H1 (cell line): ENCODE measurements at regions not wholly inside any gene's neighbourhood (a gene's known extent, or its start where the extent isn't known, plus 50 kb on each side); places are given as distances from the start of the nearest gene placed in this dataset.

Source experiments
- CTCF ChIA-PET: fragments of 300-600 bp; sonication (Branson Sonifier 250); formaldehyde crosslinking; loops from one replicate; lab custom pipeline; 2021; ENCODE audit not compliant: partially characterized antibody; lab: Charles Lee
- POLR2A ChIA-PET: fragments of 300-600 bp; sonication (Branson Sonifier 250); formaldehyde crosslinking; loops from one replicate; lab custom pipeline; 2021; ENCODE audit warnings: inconsistent platforms; ENCODE audit not compliant: partially characterized antibody; lab: Charles Lee
- DNase-seq, 2 experiments: peaks; one replicate each; pipeline versions ENCODE4 v3.0.0 to v3.0.0-alpha.2; 2010 to 2022; ENCODE audit warnings: low spot score in 2 of 2, low read depth in 1 of 2, mixed read lengths in 1 of 2
- FAIRE-seq: peaks from 2 replicates; lab custom pipeline; 2011; peaks lifted over from hg19 to GRCh38; lab: Jason Lieb, UNC
- H2AFZ ChIP-seq: 2 replicates; pipeline ENCODE4 v1.8.1; 2012; ENCODE audit warnings: low read length, inconsistent platforms
- H2AK5ac ChIP-seq: 2 replicates; pipeline ENCODE4 v1.6.1; 2013; ENCODE audit warnings: low read depth, low read length
- H2BK120ac ChIP-seq: replicated peaks from 2 replicates; pipeline ENCODE3; 2013; ENCODE audit warnings: low read depth, low read length, inconsistent platforms
- H2BK12ac ChIP-seq: 2 replicates; pipeline ENCODE4 v1.6.1; 2013; ENCODE audit warnings: low read depth, low read length
- H2BK15ac ChIP-seq: 2 replicates; pipeline ENCODE4 v1.6.1; 2013; ENCODE audit warnings: low read length
- H2BK20ac ChIP-seq: 2 replicates; pipeline ENCODE4 v1.6.1; 2013; ENCODE audit warnings: low read length
- H2BK5ac ChIP-seq: 2 replicates; pipeline ENCODE4 v1.6.1; 2013; ENCODE audit warnings: low read depth, low read length
- H3K14ac ChIP-seq: 2 replicates; pipeline ENCODE4 v1.6.1; 2013; ENCODE audit warnings: inconsistent platforms; ENCODE audit not compliant: insufficient read length
- H3K18ac ChIP-seq: 2 replicates; pipeline ENCODE4 v1.6.1; 2013; ENCODE audit warnings: low read length; ENCODE audit errors: extremely low read depth
- H3K23ac ChIP-seq: 2 replicates; pipeline ENCODE4 v1.6.1; 2013; ENCODE audit warnings: inconsistent platforms; ENCODE audit not compliant: insufficient read length
- H3K23me2 ChIP-seq: 2 replicates; pipeline ENCODE4 v1.6.1; 2013; ENCODE audit warnings: low read depth, low read length
- H3K27ac ChIP-seq: 2 replicates; pipeline ENCODE4 v1.6.1; 2011; ENCODE audit warnings: low read depth, low read length, inconsistent platforms
- H3K27me3 ChIP-seq, 4 experiments: replicated peaks in 1 of 4; 1 replicate in 1 of 4; 2 replicates in 3 of 4; pipeline versions ENCODE4 v1.6.1 to v1.8.1; 2011 to 2013; ENCODE audit warnings: low read length in 3 of 4, mild to moderate bottlenecking in 3 of 4, inconsistent platforms in 2 of 4, mixed read lengths in 2 of 4, moderate library complexity in 1 of 4; ENCODE audit not compliant: control insufficient read depth in 3 of 4, insufficient read depth in 3 of 4; ENCODE audit errors: extremely low read depth in 1 of 4
- H3K36me3 ChIP-seq, 4 experiments: 2 replicates each; pipeline versions ENCODE4 v1.6.1 to v1.8.1; 2011 to 2013; ENCODE audit warnings: mild to moderate bottlenecking in 4 of 4, low read length in 3 of 4, moderate library complexity in 2 of 4, control low read depth in 1 of 4, inconsistent platforms in 1 of 4; ENCODE audit not compliant: insufficient read depth in 4 of 4, control insufficient read depth in 2 of 4
- H3K4ac ChIP-seq: replicated peaks from 2 replicates; pipeline ENCODE3; 2013; ENCODE audit warnings: low read length, low read depth, mixed read lengths, inconsistent platforms; ENCODE audit not compliant: insufficient read length
- H3K4me1 ChIP-seq, 4 experiments: replicated peaks in 1 of 4; 1 replicate in 1 of 4; 2 replicates in 3 of 4; pipeline versions ENCODE4 v1.6.1 to v1.8.1; 2011 to 2013; ENCODE audit warnings: low read length in 3 of 4, inconsistent platforms in 2 of 4, mixed read lengths in 1 of 4; ENCODE audit not compliant: insufficient read depth in 4 of 4, control insufficient read depth in 3 of 4
- H3K4me2 ChIP-seq, 2 experiments: 2 replicates each; pipeline versions ENCODE4 v1.6.1 to v1.8.1; 2011 to 2013; ENCODE audit warnings: low read depth in 2 of 2, low read length in 2 of 2, control low read depth in 1 of 2, inconsistent platforms in 1 of 2, mild to moderate bottlenecking in 1 of 2; ENCODE audit not compliant: insufficient read depth in 1 of 2
- H3K4me3 ChIP-seq, 4 experiments: fragments of 200-600, 300-600 bp in 1 of 4; sonication (generic), shearing (Covaris generic), sonication (Bioruptor Twin) in 1 of 4; 2 replicates each; pipeline versions ENCODE4 v1.5.1 to v1.8.1; 2011 to 2016; ENCODE audit warnings: low read length in 4 of 4, low read depth in 3 of 4, control low read depth in 2 of 4, inconsistent platforms in 2 of 4, mild to moderate bottlenecking in 2 of 4, mixed read lengths in 1 of 4, moderate library complexity in 1 of 4; ENCODE audit not compliant: insufficient read depth in 2 of 4; ENCODE audit errors: extremely low read depth in 1 of 4
- H3K56ac ChIP-seq: replicated peaks from 2 replicates; pipeline ENCODE3; 2013; ENCODE audit warnings: low read depth, mild to moderate bottlenecking, mixed read lengths, low read length, inconsistent platforms; ENCODE audit not compliant: insufficient read length
- H3K79me1 ChIP-seq: 2 replicates; pipeline ENCODE4 v1.6.1; 2013; ENCODE audit warnings: low read depth, low read length, control low read depth
- H3K79me2 ChIP-seq, 2 experiments: 2 replicates each; pipeline versions ENCODE4 v1.6.1 to v1.8.1; 2012 to 2013; ENCODE audit warnings: low read length in 2 of 2, mild to moderate bottlenecking in 2 of 2, inconsistent platforms in 1 of 2; ENCODE audit not compliant: insufficient read depth in 2 of 2, control insufficient read depth in 1 of 2
- H3K9ac ChIP-seq, 4 experiments: replicated peaks in 1 of 4; 1 replicate in 1 of 4; 2 replicates in 3 of 4; pipeline versions ENCODE4 v1.6.1 to v1.8.1; 2011 to 2013; ENCODE audit warnings: low read depth in 3 of 4, low read length in 3 of 4, control low read depth in 2 of 4, mild to moderate bottlenecking in 2 of 4, moderate library complexity in 2 of 4, inconsistent platforms in 1 of 4; ENCODE audit errors: extremely low read depth in 1 of 4
- H3K9me3 ChIP-seq, 2 experiments: 2 replicates each; pipeline versions ENCODE4 v1.6.1 to v1.8.1; 2012 to 2013; ENCODE audit warnings: mild to moderate bottlenecking in 2 of 2, moderate library complexity in 2 of 2, control low read depth in 1 of 2, inconsistent platforms in 1 of 2, low read depth in 1 of 2, low read length in 1 of 2, mixed read lengths in 1 of 2; ENCODE audit not compliant: insufficient read depth in 2 of 2
- H4K20me1 ChIP-seq, 2 experiments: replicated peaks in 1 of 2; 2 replicates each; pipeline versions ENCODE3 to v1.8.1; 2011 to 2013; ENCODE audit warnings: inconsistent platforms in 2 of 2, low read length in 2 of 2, mild to moderate bottlenecking in 1 of 2; ENCODE audit not compliant: insufficient read depth in 2 of 2, control insufficient read depth in 1 of 2
- H4K5ac ChIP-seq: 2 replicates; pipeline ENCODE4 v1.6.1; 2013; ENCODE audit warnings: low read length, low read depth, mixed read lengths, inconsistent platforms; ENCODE audit not compliant: insufficient read length
- H4K8ac ChIP-seq: 2 replicates; pipeline ENCODE4 v1.8.0; 2013; ENCODE audit warnings: mild to moderate bottlenecking, moderate library complexity, low read length, inconsistent platforms; ENCODE audit not compliant: insufficient read depth; ENCODE audit errors: extremely low read depth
- H4K91ac ChIP-seq: replicated peaks from 2 replicates; pipeline ENCODE3; 2013; ENCODE audit warnings: low read length, mixed read lengths, inconsistent platforms; ENCODE audit not compliant: insufficient read length
- BACH1 ChIP-seq: IDR thresholded peaks from 2 replicates; pipeline ENCODE4 v1.6.1; 2012; ENCODE audit warnings: low read length, improper control_type of control experiment
- CHD1 ChIP-seq: IDR thresholded peaks from 2 replicates; pipeline ENCODE4 v1.6.1; 2012; ENCODE audit warnings: low read depth, low read length, improper control_type of control experiment
- GABPA ChIP-seq: IDR thresholded peaks from 2 replicates; pipeline ENCODE4 v1.6.1; 2011; ENCODE audit warnings: mild to moderate bottlenecking, low read length, moderate library complexity, borderline replicate concordance; ENCODE audit not compliant: insufficient read depth
- KDM5A ChIP-seq: fragments of 200-600 bp; IDR thresholded peaks from 2 replicates; pipeline ENCODE4 v1.7.1; 2012; ENCODE audit warnings: mild to moderate bottlenecking, low read length, inconsistent platforms, mixed read lengths
- POU5F1 ChIP-seq: IDR thresholded peaks from 2 replicates; pipeline ENCODE4 v1.6.1; 2011; ENCODE audit warnings: low read depth, mild to moderate bottlenecking, low read length, moderate library complexity
- RNF2 ChIP-seq: fragments of 200-900, 300-1000 bp; sonication (generic); IDR thresholded peaks from 2 replicates; pipeline ENCODE4 v1.7.1; 2016; ENCODE audit warnings: borderline replicate concordance, low read depth, mild to moderate bottlenecking, antibody characterized with exemption, low read length; ENCODE audit not compliant: poor library complexity, severe bottlenecking; ENCODE audit errors: missing control alignments
- SIRT6 ChIP-seq: IDR thresholded peaks from one replicate; pipeline ENCODE4 v1.7.1; 2012; ENCODE audit warnings: low read length, inconsistent platforms
- WGBS, 2 experiments: shearing (Covaris generic) in 1 of 2; methylation state at CpG; one replicate each; pipeline versions ENCODE4 v1.1.6 to v1.1.7; 2013 to 2015; ENCODE audit warnings: low lambda C conversion rate in 2 of 2, mixed read lengths in 2 of 2, inconsistent platforms in 1 of 2, low coverage in 1 of 2, missing lambda C conversion rate in 1 of 2; ENCODE audit not compliant: insufficient replicate concordance in 2 of 2, insufficient coverage in 1 of 2, insufficient read length in 1 of 2; ENCODE audit errors: extremely low coverage in 1 of 2, missing lambda C conversion rate in 1 of 2; 5-methylcytosine and 5-hydroxymethylcytosine counted together

DNA sequence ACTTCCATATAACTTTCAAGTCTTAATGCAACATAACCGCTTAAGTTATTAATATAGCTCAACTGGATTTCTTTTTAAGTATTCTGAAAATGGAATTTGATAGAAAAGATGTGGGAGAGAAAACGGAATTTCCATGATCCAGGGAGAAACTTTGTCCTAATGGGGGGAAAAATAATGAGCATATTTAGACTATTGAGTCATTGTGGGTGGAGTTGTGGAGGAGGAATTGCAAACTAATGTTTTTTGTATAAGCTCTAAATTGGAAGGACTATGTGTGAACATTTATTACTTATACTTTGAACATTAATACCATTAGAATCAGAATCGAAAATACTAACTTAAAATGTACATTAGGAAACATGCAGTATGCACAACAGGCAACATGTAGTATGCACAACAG is 159.9 kb upstream of the NEGR1 start:
- Histone ChIP-seq H2AFZ (no peak overlapping the region), H3K27ac (no peak overlapping the region), H3K27me3 (no peaks in the 10 kb centered on the region), H3K23me2 (no peaks in the 10 kb centered on the region), H2BK12ac (no peak overlapping the region), H3K9me3 (no peaks in the 10 kb centered on the region), H3K14ac (no peak overlapping the region), H3K18ac (no peak overlapping the region), H3K36me3 (no peaks in the 10 kb centered on the region), H3K79me2 (no peaks in the 10 kb centered on the region), H3K56ac (no peak overlapping the region), H4K91ac (no peak overlapping the region), H3K4me3 (no peak overlapping the region), H3K4me2 (no peak overlapping the region), H3K4me1 (no peaks in the 10 kb centered on the region), H2BK20ac (no peak overlapping the region), H3K9ac (no peak overlapping the region), H2BK5ac (no peak overlapping the region), H4K20me1 (no peaks in the 10 kb centered on the region), H3K4ac (no peak overlapping the region)
- FAIRE-seq: no peak
- POLR2A ChIA-PET: no interaction called here
- 84% methylated on average over 3 of the region's 3 CpGs; no CpG with 5 or more reads in 1 of the 2 experiments for WGBS, 2 experiments
- DNase-seq: no peak
- TF ChIP-seq POU5F1 (no peak), BACH1 (no peak), SIRT6 (no peak), GABPA (no peak), CHD1 (no peak), KDM5A (no peak), RNF2 (no peak)
- TF ChIP-seq, all 59 proteins: peak for 0
- Histone ChIP-seq H3K23ac (no peak overlapping the region), H3K79me1 (no peaks in the 10 kb centered on the region), H2AK5ac (no peak overlapping the region), H4K5ac (no peak overlapping the region), H2BK15ac (no peak overlapping the region), H2BK120ac (no peak overlapping the region), H4K8ac (no peak overlapping the region)
- CTCF ChIA-PET: interaction anchor here (0.6 kb wide), 1 partner anchor 585 kb away, joined by 3 read pairs; no protein-coding TSS in a partner anchor
